ENCODE measurements at regions not wholly inside any gene's neighbourhood (a gene's known extent, or its start where the extent isn't known, plus 50 kb on each side); places are given as distances from the start of the nearest gene placed in this dataset.

- no peak overlapping the region for H3K27ac ChIP-seq
- DNase-seq: no peak
- TF ChIP-seq EP300 (IDR thresholded peaks at IDR 0.05) (no peak), CTCF (IDR thresholded peaks at IDR 0.05) (no peak), POLR2A (IDR thresholded peaks at IDR 0.05) (no peak), POLR2AphosphoS5 (IDR thresholded peaks at IDR 0.05) (no peak)
- 94% methylated on average over 9 of the region's 9 CpGs for WGBS, 2 donors
- H3K27me3 ChIP-seq: no peaks in the 10 kb centered on the region
- H3K4me1 ChIP-seq: peaks cover 0 to 7% (median 2%) of the 10 kb centered on the region in 4 donors
- H3K9me3 ChIP-seq: no peaks in the 10 kb centered on the region
- H3K36me3 ChIP-seq: no peaks in the 10 kb centered on the region
- intact Hi-C loops (cut with DNase I): no loop called here
- H3K4me3 ChIP-seq: no peak overlapping the region
Measured at GRCh38 chr21:39062196-39062595, 121.1 kb downstream of the PSMG1 start.

- Histone ChIP-seq H3K27ac (no peak overlapping the region), H3K9me3 (no peaks in the 10 kb centered on the region), H3K4me3 (no peak overlapping the region), H3K4me1 (peaks cover 0 to 5% (median 1%) of the 10 kb centered on the region in 4 donors), H3K36me3 (no peaks in the 10 kb centered on the region), H3K27me3 (no peaks in the 10 kb centered on the region)
- intact Hi-C loops (cut with DNase I): no loop called here
- 95 to 96% methylated on average over 10 of the region's 10 CpGs for WGBS, 2 donors
- DNase-seq: no peak
- no peak for TF ChIP-seq EP300 (IDR thresholded peaks at IDR 0.05)
- TF ChIP-seq POLR2AphosphoS5 (IDR thresholded peaks at IDR 0.05): no peak
- TF ChIP-seq POLR2A (IDR thresholded peaks at IDR 0.05): no peak
- no peak for TF ChIP-seq CTCF (IDR thresholded peaks at IDR 0.05)
Measured at GRCh38 chr21:39061766-39062165, 121.5 kb downstream of the PSMG1 start.

- WGBS, 2 donors: 87 to 91% methylated on average over 9 of the region's 9 CpGs
Measured at GRCh38 chr21:39060485-39061083, 122.7 kb downstream of the PSMG1 start.

GRCh38 chr21:39057121-39057520 lies 126.1 kb downstream of the PSMG1 start:
- no peaks in the 10 kb centered on the region for H3K9me3 ChIP-seq
- no peak overlapping the region for H3K4me3 ChIP-seq
- H3K27ac ChIP-seq: no peak overlapping the region
- no peak for DNase-seq
- no peaks in the 10 kb centered on the region for H3K36me3 ChIP-seq
- WGBS, 2 donors: 47 to 72% methylated on average over 2 of the region's 2 CpGs
- H3K4me1 ChIP-seq: no peaks in the 10 kb centered on the region
- intact Hi-C loops (cut with DNase I): no loop called here
- no peaks in the 10 kb centered on the region for H3K27me3 ChIP-seq
- TF ChIP-seq POLR2A (IDR thresholded peaks at IDR 0.05): no peak
- no peak for TF ChIP-seq EP300 (IDR thresholded peaks at IDR 0.05)
- no peak for TF ChIP-seq CTCF (IDR thresholded peaks at IDR 0.05)
- no peak for TF ChIP-seq POLR2AphosphoS5 (IDR thresholded peaks at IDR 0.05)

More at GRCh38 chr21:39060485-39061083, 122.7 kb downstream of the PSMG1 start:
- no peak for TF ChIP-seq EP300 (IDR thresholded peaks at IDR 0.05)
- Histone ChIP-seq H3K27ac (no peak overlapping the region), H3K27me3 (no peaks in the 10 kb centered on the region), H3K4me1 (no peaks in the 10 kb centered on the region), H3K9me3 (no peaks in the 10 kb centered on the region), H3K4me3 (no peak overlapping the region), H3K36me3 (no peaks in the 10 kb centered on the region)
- DNase-seq: no peak
- intact Hi-C loops (cut with DNase I): no loop called here

GRCh38 chr21:39056636-39057035 lies 126.6 kb downstream of the PSMG1 start:
- 90% methylated on average over 2 of the region's 2 CpGs for whole genome bisulfite sequencing, 2 donors
- Histone ChIP-seq H3K9me3 (no peaks in the 10 kb centered on the region), H3K4me1 (no peaks in the 10 kb centered on the region), H3K36me3 (no peaks in the 10 kb centered on the region), H3K27ac (peak overlapping the region in 1 of 4 donors; percentile 40), H3K4me3 (no peak overlapping the region), H3K27me3 (no peaks in the 10 kb centered on the region)
- DNase-seq: no peak
- TF ChIP-seq EP300 (IDR thresholded peaks at IDR 0.05) (no peak), POLR2A (IDR thresholded peaks at IDR 0.05) (no peak), POLR2AphosphoS5 (IDR thresholded peaks at IDR 0.05) (no peak), CTCF (IDR thresholded peaks at IDR 0.05) (no peak)
- intact Hi-C loops (cut with DNase I): no loop called here

Measured in sigmoid colon (tissue), 6 donors.